HG03457 (cell line): ENCODE measurements at regions not wholly inside any gene's neighbourhood (a gene's known extent, or its start where the extent isn't known, plus 50 kb on each side); places are given as distances from the start of the nearest gene placed in this dataset.
"Not testable (repeated sequence)": the region's sequence is repeated elsewhere in the genome, so short reads cannot be mapped to it uniquely, and the experiment has no call there.

Experiments used
- ATAC-seq: cut with Tn5 transposase; IDR thresholded peaks from one replicate; pipeline ENCODE4 v1.9.1; 2021; ENCODE audit warnings: moderate number of reproducible peaks; ENCODE audit not compliant: unreplicated experiment

GRCh38 chr5:12099296-12099695 is 195.1 kb upstream of the CTNND2 start:
- ATAC-seq = no peak

GRCh38 chr5:12095808-12096281 is 191.6 kb upstream of the CTNND2 start:
- ATAC-seq = no peak

DNA sequence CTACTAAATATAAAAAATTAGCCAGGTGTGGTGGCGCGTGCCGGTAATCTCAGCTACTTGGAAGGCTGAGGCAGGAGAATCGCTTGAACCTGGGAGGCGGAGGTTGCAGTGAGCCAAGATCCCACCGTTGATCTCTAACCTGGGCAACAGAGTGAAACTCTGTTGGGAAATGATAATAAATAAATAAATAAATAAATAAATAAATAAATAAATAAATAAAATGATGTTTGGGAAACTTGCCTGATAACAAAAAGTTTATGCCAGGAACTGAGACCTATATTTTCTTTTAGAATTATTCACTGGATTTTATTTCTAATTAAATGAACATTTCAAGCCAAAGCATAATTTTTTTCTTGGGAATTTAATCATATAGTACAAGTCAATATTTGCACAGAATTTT is 189.3 kb upstream of the CTNND2 start:
- no peak for ATAC-seq

GRCh38 chr5:12080761-12081160 is 176.5 kb upstream of the CTNND2 start:
- ATAC-seq = no peak

GRCh38 chr5:12078286-12078685 is 174.0 kb upstream of the CTNND2 start:
- not testable (repeated sequence) for ATAC-seq

GRCh38 chr5:12073426-12073825 is 169.2 kb upstream of the CTNND2 start:
- ATAC-seq = no peak

DNA sequence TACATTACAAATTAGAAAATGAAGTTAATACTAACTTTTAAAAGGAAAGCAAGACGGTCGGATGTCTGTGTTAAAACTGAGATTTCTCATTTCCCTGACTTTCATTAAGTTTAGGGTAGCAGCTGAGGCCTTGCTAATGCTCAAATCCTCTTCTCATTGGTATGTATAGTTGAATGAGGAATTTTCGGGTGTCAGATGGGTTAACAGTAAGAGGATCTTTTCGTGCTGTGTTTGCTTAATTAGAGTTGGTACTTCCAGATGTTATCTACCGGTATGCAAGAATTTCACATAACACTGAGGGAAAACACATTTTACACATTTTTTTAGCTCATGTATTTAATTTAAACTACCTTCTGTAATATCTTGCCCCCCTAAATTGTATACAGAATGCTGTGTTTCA is 168.2 kb upstream of the CTNND2 start:
- no peak for ATAC-seq

- no peak for ATAC-seq
Observed at GRCh38 chr5:12071455-12071854, 167.2 kb upstream of the CTNND2 start.

DNA sequence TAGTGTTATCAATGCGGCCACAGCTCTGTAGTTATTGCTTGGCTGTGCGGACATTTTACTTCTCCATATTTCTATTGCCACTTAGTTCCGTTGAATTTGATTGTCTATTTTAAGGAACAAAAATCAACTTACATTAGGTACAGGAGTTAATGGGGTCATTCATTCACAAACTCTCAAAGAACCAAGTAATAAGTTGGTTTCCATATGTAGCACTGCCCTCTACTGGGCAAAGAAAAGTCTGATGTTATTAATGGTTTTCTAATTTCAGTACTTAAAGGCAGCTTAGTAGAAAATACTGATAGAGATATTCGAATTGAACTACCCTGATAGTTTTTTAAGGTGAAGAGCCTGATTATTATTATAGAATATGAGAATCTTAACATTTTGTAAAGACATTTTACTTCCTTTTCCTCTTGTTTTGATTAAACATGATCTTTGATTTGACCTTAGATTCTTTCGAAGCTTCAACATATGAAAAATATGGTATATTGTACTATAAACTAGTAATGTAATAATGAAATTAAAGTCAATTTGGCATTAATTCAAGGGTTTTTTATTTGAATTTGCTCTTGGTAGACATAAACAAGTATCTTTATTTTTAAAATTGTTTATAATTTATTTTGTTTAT is 119.5 kb upstream of the CTNND2 start:
- no peak for ATAC-seq

- no peak for ATAC-seq
Observed at GRCh38 chr5:12022444-12022843, 118.2 kb upstream of the CTNND2 start.

DNA sequence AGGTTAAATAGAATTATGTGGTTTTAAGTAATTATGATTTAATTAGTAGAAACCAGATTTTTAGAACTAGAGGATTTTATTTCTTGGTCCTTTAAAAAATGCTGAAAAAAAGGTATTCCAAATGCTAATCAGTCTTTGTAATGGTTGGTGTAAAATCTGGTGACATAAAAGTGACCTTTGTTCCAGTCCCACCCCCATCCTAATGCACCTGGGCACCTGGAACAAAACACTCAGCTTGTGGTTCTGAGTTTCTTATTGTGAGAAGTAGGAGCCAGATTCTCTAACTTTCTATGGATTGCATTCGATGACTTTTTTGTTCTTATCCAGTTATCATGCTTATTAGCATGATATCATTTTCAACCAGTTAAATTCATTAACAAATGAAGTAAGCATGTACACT is 115.1 kb upstream of the CTNND2 start:
- no peak for ATAC-seq

GRCh38 chr5:12017007-12017406 is 112.8 kb upstream of the CTNND2 start:
- ATAC-seq = no peak

DNA sequence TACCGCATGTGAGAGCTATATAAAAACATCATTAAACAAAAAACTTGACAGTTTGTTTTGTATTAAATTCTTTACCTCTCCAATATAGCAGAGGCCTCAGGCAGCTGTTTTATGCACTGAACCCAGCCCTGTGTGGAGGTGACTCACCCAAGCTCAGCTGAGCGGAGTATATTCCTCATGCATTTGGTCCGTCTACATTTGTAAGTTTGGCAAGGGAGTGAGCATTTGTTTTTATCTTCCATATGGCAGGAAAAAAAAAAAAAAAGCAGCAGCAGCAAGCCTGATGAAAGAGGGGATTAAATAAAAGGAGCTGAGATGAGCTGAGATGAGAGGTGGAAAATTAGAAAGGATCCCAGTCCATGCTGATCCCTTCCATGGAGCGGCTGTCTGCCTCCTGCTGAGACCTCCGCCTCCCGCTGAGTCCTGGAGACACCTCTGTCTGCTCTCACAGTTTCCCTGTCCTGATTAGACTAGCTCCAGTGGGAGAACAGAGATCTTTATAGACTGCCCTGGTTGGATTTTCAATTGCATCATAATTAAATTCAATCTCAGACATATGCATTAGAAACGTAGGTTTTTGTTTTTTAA is 112.0 kb upstream of the CTNND2 start:
- no peak for ATAC-seq

GRCh38 chr5:12013351-12013750 is 109.1 kb upstream of the CTNND2 start:
- no peak for ATAC-seq

DNA sequence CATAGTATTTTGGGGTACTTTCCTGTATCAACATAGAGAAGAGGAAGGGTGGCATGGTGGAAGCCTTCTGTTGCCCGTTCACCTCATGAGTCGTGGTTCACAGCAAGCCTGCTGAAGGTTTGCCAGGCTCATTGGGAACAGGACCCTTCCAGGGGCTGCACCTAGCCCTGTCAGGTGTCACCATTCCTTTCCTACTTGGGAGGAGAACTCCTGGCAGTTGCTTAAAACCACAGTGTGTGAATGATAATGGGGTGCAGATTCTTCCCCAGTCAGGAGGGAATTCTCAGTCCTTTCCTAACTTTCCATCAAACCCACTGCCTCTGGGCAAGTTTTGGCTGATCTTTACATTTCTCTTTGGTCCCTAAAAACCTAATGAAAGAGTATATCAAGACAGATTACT is 99.4 kb upstream of the CTNND2 start:
- no peak for ATAC-seq

DNA sequence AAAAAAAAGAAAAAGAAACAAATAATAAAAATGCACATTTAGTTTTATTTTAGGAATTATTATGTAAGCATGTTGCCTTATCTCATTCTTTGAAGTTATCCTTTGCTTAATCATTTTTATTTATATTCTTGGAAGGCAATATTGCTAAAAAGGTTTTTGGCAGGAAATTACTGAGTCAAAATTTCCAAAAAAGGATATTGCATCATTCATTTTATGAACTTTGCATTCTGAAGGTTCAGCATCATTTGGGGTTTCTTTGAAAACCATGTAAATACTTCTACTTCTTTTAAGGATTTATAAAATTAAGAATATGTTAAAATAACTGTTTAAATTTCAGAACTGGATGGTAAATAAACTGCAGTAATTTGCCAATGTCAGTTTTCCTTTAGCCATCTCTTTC is 94.2 kb upstream of the CTNND2 start:
- no peak for ATAC-seq

DNA sequence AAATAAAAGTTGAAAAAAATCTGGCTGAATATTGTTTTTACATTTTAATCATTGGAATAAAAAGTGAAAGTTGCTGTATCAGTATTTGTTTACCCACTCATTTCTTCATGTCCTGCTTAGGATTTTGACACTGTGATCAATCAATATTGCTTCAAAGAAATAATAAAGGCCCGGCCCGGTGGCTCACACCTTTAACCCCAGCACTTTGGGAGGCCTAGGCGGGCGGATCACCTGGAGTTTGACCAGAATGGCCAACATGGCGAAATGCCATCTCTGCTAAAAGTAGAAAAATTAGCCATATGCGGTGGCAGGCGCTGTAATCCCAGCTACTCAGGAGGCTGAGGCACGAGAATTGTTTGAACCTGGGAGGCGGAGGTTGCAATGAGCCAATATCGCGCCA is 93.7 kb upstream of the CTNND2 start:
- ATAC-seq = no peak

GRCh38 chr5:11992518-11992917 is 88.3 kb upstream of the CTNND2 start:
- ATAC-seq = no peak

DNA sequence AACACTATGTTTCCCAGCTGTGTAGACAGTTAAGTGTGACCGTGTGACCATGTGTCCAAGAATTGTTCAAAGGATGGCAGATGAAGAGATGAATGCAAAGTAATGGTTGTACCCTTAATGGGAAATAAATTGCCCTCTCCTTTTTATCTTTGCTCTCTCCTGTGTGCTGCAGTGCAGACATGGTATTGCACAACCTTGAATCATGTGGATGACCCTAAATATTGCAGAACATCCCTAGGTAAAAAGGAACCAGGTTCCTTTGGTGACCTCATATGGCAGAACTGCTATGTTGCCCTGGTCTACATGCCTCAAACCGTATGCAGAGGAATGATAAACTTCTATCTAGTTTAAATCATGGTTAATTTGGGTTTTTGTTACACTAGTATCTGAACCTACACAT is 81.7 kb upstream of the CTNND2 start:
- no peak for ATAC-seq

GRCh38 chr5:11984196-11984595 is 80.0 kb upstream of the CTNND2 start:
- no peak for ATAC-seq

GRCh38 chr5:11981986-11982385 is 77.7 kb upstream of the CTNND2 start:
- no peak for ATAC-seq

DNA sequence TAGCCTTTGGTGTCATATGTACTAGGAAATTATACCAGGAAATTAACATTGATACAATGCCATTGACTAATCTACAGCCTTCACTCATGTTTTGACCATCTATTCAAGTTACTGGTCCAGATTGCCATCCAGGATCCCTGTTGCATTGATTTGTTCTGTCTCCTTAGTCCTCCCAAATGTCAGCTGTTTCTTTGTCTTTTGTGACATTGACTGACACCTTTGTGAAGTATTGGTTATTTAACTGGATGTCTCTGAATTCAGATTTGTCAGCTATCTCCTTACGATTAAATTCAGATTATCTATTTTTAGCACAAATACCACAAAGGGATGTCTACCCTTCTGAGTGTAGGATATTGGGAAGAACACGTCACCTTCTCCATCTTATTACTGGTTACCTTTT is 73.7 kb upstream of the CTNND2 start:
- no peak for ATAC-seq

DNA sequence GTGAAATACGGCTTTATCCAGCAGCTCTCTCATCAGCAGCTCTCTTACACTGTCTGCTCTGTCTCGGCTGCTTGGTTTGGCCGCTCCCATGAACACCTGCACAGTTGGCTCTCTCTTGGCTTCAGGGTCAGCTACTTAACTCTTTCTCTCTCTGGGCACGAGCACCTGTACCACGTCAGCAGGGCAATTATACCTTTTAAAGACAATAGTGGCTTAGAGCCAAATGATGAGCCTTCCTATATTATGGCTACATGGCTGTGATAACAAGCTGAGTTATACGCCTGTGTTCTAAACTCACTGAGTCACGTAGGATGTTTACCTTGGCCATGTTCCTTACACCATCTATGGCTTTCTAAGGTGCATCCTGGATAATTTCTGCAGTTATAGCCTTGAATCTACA is 69.2 kb upstream of the CTNND2 start:
- no peak for ATAC-seq
